HEK293T (cell line): ENCODE measurements at regions not wholly inside any gene's neighbourhood (a gene's known extent, or its start where the extent isn't known, plus 50 kb on each side); places are given as distances from the start of the nearest gene placed in this dataset.

Source experiments
- ELF4 ChIP-seq: fragments of 450-650 bp; IDR thresholded peaks from 2 replicates; pipeline ENCODE4 v1.6.1; 2017; ENCODE audit warnings: antibody characterized with exemption
- SP1 ChIP-seq: fragments of 450-650 bp; IDR thresholded peaks from 2 replicates; pipeline ENCODE4 v1.6.1; 2017
- ZNF384 ChIP-seq: fragments of 450-650 bp; IDR thresholded peaks from 2 replicates; pipeline ENCODE4 v1.6.1; 2016

- no peak for TF ChIP-seq SP1
- TF ChIP-seq ZNF384, result no peak
- TF ChIP-seq ELF4, result no peak
These were observed 461.7 kb downstream of the PCDH18 start for GRCh38 chr4:137070614-137071013.
